ENCODE measurements at regions not wholly inside any gene's neighbourhood (a gene's known extent, or its start where the extent isn't known, plus 50 kb on each side); places are given as distances from the start of the nearest gene placed in this dataset.

DNA sequence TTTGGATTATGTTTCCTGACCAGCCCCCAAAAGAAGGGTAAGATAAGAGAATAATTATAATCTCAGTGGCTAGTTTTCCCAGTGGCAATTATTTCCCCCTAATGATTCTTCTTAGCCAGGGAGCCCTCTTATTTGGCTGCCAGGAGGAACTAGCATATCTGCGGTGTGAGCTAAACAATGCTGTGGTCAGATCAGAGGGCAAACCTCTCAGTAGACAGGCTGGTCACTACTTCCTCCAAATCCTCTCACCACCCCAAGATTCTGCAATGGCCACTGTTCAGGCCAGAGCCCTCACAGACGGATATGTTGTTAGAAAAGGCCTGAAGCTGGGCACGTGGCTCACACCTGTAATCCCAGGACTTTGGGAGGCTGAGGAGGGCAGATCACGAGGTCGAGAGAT, 273.4 kb upstream of the SASH1 start:
- TF ChIP-seq ELK1 (IDR thresholded peaks at IDR 0.05; ENCODE audit: low read depth, low read length) = no peak
- no peak for TF ChIP-seq EP300 (IDR thresholded peaks at IDR 0.05)
- TF ChIP-seq POLR2A (IDR thresholded peaks at IDR 0.05; ENCODE audit: low read length) = no peak
- no peak for TF ChIP-seq CTCF (IDR thresholded peaks at IDR 0.05)
- no peak for TF ChIP-seq CEBPB (IDR thresholded peaks at IDR 0.05)
- TF ChIP-seq FOSL2 (IDR thresholded peaks at IDR 0.05) = no peak
- no peak for TF ChIP-seq FOSL2 (CRISPR knock-in tag; IDR thresholded peaks at IDR 0.05)
- TF ChIP-seq ATOH8 (CRISPR knock-in tag; IDR thresholded peaks at IDR 0.05; ENCODE audit: low read depth) = no peak
- TF ChIP-seq KDM1A (IDR thresholded peaks at IDR 0.05; ENCODE audit: low read depth) = no peak
- no peak for TF ChIP-seq CBX8 (IDR thresholded peaks at IDR 0.05)
- no peak for TF ChIP-seq PHF8 (IDR thresholded peaks at IDR 0.05; ENCODE audit: borderline replicate concordance, low read depth)
- TF ChIP-seq SMC3 (IDR thresholded peaks at IDR 0.05) = no peak
- no peak for TF ChIP-seq EHF (CRISPR knock-in tag; IDR thresholded peaks at IDR 0.05)
- no peak for TF ChIP-seq RFX5 (IDR thresholded peaks at IDR 0.05)
- no peak for TF ChIP-seq REST (IDR thresholded peaks at IDR 0.05)
